CD1c-positive myeloid dendritic cell (primary cell): ENCODE measurements at regions not wholly inside any gene's neighbourhood (a gene's known extent, or its start where the extent isn't known, plus 50 kb on each side); places are given as distances from the start of the nearest gene placed in this dataset.
"Not testable (repeated sequence)": the region's sequence is repeated elsewhere in the genome, so short reads cannot be mapped to it uniquely, and the experiment has no call there.

Source experiments
- DNase-seq: peaks from one replicate; pipeline ENCODE4 v3.0.0-alpha.2; 2016; ENCODE audit errors: extremely low spot score

- not testable (repeated sequence) for DNase-seq
Measured at GRCh38 chr7:15054304-15054703, 151.8 kb upstream of the DGKB start.

- no peak for DNase-seq
Measured at GRCh38 chr7:15049157-15049556, 146.6 kb upstream of the DGKB start.

- DNase-seq, result no peak
Measured at GRCh38 chr7:15046861-15047260, 144.3 kb upstream of the DGKB start.

- DNase-seq, result no peak
Measured at GRCh38 chr7:15043931-15044330, 141.4 kb upstream of the DGKB start.

GRCh38 chr7:15042285-15043065 is 139.9 kb upstream of the DGKB start:
- no peak for DNase-seq

- no peak for DNase-seq
Measured at GRCh38 chr7:15041226-15041625, 138.7 kb upstream of the DGKB start.

GRCh38 chr7:15035814-15036213 is 133.3 kb upstream of the DGKB start:
- no peak for DNase-seq

GRCh38 chr7:15033039-15033438 is 130.5 kb upstream of the DGKB start:
- DNase-seq, result no peak

GRCh38 chr7:15018981-15019380 is 116.4 kb upstream of the DGKB start:
- DNase-seq, result no peak

GRCh38 chr7:15016766-15017165 is 114.2 kb upstream of the DGKB start:
- DNase-seq, result no peak

GRCh38 chr7:15016315-15016667 is 113.7 kb upstream of the DGKB start:
- DNase-seq, result no peak

GRCh38 chr7:15015545-15016314 is 113.2 kb upstream of the DGKB start:
- peak; percentile 32 for DNase-seq

GRCh38 chr7:15012135-15012534 is 109.6 kb upstream of the DGKB start:
- no peak for DNase-seq

GRCh38 chr7:15011289-15011688 is 108.7 kb upstream of the DGKB start:
- DNase-seq, result no peak

GRCh38 chr7:15007507-15007906 is 105.0 kb upstream of the DGKB start:
- DNase-seq, result no peak

- DNase-seq, result no peak
Measured at GRCh38 chr7:15005672-15006071, 103.1 kb upstream of the DGKB start.

GRCh38 chr7:15000157-15000556 is 97.6 kb upstream of the DGKB start:
- no peak for DNase-seq

- DNase-seq, result no peak
Measured at GRCh38 chr7:14999331-14999730, 96.8 kb upstream of the DGKB start.

- no peak for DNase-seq
Measured at GRCh38 chr7:14995774-14996173, 93.2 kb upstream of the DGKB start.

GRCh38 chr7:14988941-14989340 is 86.4 kb upstream of the DGKB start:
- DNase-seq, result no peak

- DNase-seq, result no peak
Measured at GRCh38 chr7:14978687-14979086, 76.1 kb upstream of the DGKB start.

GRCh38 chr7:14974688-14975087 is 72.1 kb upstream of the DGKB start:
- DNase-seq, result no peak

GRCh38 chr7:14973712-14974428 is 71.3 kb upstream of the DGKB start:
- DNase-seq, result no peak
